Immature natural killer cell (primary cell): ENCODE measurements at regions not wholly inside any gene's neighbourhood (a gene's known extent, or its start where the extent isn't known, plus 50 kb on each side); places are given as distances from the start of the nearest gene placed in this dataset.

Experiments
- DNase-seq, 3 donors: peaks; one replicate each; pipeline ENCODE4 v3.0.0; 2022; ENCODE audit warnings: mixed read lengths in 1 of 3
- H3K27ac Mint-ChIP-seq, 6 donors: one replicate each; pipeline ENCODE4 v1.8.0; 2020; ENCODE audit warnings: mixed read lengths in 6 of 6, mild to moderate bottlenecking in 5 of 6, inconsistent platforms in 4 of 6, moderate library complexity in 3 of 6
- H3K27me3 Mint-ChIP-seq, 3 donors: one replicate each; pipeline ENCODE4 v1.8.0; 2020 to 2021; ENCODE audit warnings: low read depth in 3 of 3, mild to moderate bottlenecking in 3 of 3, mixed read lengths in 3 of 3, moderate library complexity in 3 of 3, inconsistent platforms in 1 of 3
- H3K36me3 Mint-ChIP-seq, 3 donors: one replicate each; pipeline ENCODE4 v1.8.0; 2020; ENCODE audit warnings: mixed read lengths in 3 of 3, inconsistent platforms in 2 of 3, mild to moderate bottlenecking in 2 of 3
- H3K4me1 Mint-ChIP-seq, 2 donors: one replicate each; pipeline ENCODE4 v1.8.0; 2020; ENCODE audit warnings: inconsistent platforms in 2 of 2, mild to moderate bottlenecking in 2 of 2, mixed read lengths in 2 of 2, moderate library complexity in 1 of 2
- H3K4me3 Mint-ChIP-seq, 5 donors: one replicate each; pipeline ENCODE4 v1.8.0; 2020; ENCODE audit warnings: mild to moderate bottlenecking in 5 of 5, mixed read lengths in 5 of 5, inconsistent platforms in 3 of 5, moderate library complexity in 3 of 5
- H3K9me3 Mint-ChIP-seq, 6 donors: one replicate each; pipeline ENCODE4 v1.8.0; 2020; ENCODE audit warnings: mild to moderate bottlenecking in 6 of 6, mixed read lengths in 6 of 6, inconsistent platforms in 4 of 6, moderate library complexity in 3 of 6

DNA sequence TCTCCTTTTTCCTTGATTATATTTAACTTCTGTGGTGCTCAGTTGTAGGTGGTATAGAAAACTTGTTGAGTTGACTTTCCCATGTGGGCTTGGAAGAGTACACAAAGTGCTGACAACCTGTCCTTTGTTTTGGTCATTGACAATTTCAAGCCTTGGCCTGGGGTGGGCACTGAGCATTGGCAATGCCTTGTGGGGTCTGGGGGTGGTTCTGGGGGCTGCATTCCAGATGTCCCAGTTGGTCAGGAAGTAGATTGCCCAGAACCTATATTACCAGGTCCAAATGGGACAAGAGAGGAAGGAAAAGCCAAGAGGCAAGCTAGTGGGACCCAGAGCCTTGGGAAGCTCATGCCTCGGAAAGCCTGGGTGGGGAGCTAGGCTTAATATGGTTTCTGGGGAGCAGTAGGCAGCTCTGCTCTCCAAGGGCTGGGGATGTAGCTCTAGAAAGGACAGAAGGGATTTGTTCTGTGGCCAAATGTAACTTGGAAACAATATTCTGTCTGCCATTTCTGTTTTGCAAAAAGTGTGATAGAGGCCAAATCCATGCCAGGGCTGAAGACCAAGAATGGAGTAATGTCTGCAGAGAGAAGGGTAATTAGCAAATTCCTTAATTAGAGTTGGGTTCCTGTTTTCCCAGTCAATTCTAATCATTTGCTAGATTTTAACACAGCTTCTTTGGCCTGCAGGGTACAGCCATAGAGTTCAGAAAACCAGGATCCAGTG is 87.4 kb downstream of the SLC4A3 start:
- no peak for DNase-seq
- Mint-ChIP-seq H3K36me3 (no peaks in the 10 kb centered on the region), H3K4me1 (no peaks in the 10 kb centered on the region), H3K27ac (no peak overlapping the region), H3K9me3 (peaks cover 0 to 3% (median 0%) of the 10 kb centered on the region in 6 donors), H3K27me3 (peaks cover 1 to 7% (median 6%) of the 10 kb centered on the region in 3 donors), H3K4me3 (no peak overlapping the region)

DNA sequence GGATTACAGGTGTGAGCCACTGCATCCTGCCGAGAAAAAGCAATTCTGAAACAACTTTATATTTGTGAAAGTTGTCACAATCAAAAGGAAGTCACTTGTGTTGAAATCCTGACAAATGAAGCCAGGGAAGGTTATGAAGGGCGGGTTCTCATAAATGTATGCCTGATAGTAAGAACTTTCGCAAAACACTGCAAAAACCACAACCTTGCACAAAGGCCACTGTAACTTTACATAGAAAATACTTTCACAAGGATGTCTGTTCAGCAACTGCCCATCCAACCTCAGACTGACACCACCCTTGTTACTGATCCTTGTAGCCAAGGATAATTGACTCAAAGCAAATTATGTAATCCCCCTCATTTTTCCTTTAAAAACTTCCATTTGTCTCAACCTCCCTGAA is 90.6 kb downstream of the SLC4A3 start:
- Mint-ChIP-seq H3K36me3 (no peaks in the 10 kb centered on the region), H3K9me3 (peaks cover 0 to 2% (median 0%) of the 10 kb centered on the region in 6 donors), H3K27me3 (peaks cover 1 to 6% (median 6%) of the 10 kb centered on the region in 3 donors), H3K4me1 (no peaks in the 10 kb centered on the region), H3K4me3 (no peak overlapping the region), H3K27ac (no peak overlapping the region)
- DNase-seq: no peak

DNA sequence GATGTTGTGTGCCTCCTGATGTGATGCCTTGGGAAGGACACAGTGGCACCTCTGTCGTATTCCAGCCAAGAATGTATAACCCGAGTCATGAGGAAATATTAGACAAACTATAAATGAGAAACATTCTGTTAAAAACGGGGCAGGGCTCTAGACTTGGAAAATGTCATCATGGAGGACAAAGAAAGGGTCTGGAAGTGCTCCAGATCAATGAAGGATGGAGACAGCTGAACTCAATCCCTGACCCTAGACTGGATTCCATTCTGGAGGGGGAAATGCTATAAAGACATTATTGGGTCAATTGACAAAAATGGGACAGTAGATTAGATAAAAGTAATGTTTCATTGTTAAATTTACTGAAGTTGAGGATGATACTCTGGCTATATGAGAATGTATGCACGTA is 92.1 kb downstream of the SLC4A3 start:
- no peaks in the 10 kb centered on the region for H3K9me3 Mint-ChIP-seq
- H3K36me3 Mint-ChIP-seq: no peaks in the 10 kb centered on the region
- no peak overlapping the region for H3K27ac Mint-ChIP-seq
- DNase-seq: no peak
- peaks cover 2 to 5% (median 2%) of the 10 kb centered on the region in 3 donors for H3K27me3 Mint-ChIP-seq
- no peak overlapping the region for H3K4me3 Mint-ChIP-seq
- H3K4me1 Mint-ChIP-seq: no peaks in the 10 kb centered on the region

DNA sequence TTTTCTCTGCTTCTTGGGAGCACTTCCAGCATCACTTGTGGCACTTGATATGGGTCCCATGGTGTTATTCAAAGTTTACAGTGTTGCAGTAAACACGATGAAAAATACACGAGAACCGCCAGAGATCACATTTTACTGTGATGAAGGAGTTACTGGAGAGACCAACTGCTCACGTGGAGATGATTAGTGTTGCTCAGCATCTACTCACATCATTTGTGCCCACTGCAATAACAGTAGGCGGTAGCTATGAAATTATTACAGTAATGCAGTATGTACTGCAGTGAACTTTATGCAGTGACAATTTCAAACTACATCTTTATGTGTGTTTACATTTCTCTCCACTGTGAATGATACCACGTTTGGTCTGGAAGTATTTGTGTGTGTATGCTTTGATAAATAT is 93.5 kb downstream of the SLC4A3 start:
- no peak for DNase-seq
- Mint-ChIP-seq H3K27ac (no peak overlapping the region), H3K27me3 (peaks cover 2 to 4% (median 2%) of the 10 kb centered on the region in 3 donors), H3K36me3 (no peaks in the 10 kb centered on the region), H3K4me1 (no peaks in the 10 kb centered on the region), H3K4me3 (no peak overlapping the region), H3K9me3 (no peaks in the 10 kb centered on the region)

DNA sequence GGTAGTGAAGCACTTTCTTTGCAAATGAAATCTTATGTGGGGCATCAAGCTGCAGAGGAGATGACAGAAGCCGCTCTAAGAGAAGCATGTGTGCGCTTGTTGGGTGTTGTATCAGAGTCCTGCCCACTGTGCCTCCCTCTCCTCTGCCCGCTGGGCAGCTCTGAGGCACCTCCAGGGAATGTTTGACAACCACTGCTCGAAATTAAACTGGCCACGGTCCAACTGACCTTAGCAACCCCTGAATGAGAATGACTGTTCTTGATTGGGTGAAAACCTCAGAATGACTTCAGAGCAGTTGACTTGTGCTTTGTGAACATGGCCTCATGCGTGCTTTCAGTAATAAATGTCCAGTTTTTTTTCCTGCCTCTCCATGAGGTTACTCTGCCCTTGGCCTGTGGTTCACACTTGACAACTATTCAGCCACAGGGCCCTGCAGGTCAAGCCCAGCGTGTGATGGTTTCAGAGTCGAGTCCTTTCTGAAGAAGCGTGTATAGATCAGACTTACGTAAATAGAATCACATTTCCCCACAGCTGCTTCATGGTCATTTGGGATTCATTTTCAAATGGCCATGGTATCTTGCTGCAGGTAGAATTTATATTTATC is 94.9 kb downstream of the SLC4A3 start:
- no peak overlapping the region for H3K4me3 Mint-ChIP-seq

DNA sequence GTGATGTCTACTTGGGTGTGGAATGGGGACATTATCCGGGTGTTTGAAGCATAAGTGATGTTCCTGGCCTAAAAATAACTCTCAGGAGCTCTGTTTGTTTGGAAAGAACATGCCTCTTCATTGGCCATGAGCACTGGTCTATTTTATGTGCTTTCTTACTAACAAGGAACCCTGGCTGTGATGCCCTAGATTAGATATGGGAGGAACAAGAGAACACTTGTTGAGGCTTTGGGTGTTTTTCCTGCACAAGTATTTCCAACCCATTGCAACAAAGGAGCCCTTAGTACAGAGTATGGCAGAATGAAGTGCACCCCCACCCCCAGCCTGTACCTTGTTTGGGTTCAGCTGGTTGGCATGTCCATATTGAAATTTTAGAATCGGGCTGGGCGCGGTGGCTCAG is 95.9 kb downstream of the SLC4A3 start:
- Mint-ChIP-seq H3K27me3 (peaks cover 2 to 12% (median 3%) of the 10 kb centered on the region in 3 donors), H3K27ac (no peak overlapping the region), H3K4me1 (no peaks in the 10 kb centered on the region), H3K9me3 (peaks cover 0 to 2% (median 0%) of the 10 kb centered on the region in 6 donors), H3K36me3 (no peaks in the 10 kb centered on the region), H3K4me3 (no peak overlapping the region)
- DNase-seq: no peak

More for the DNA sequence above, 94.9 kb downstream of the SLC4A3 start:
- no peak for DNase-seq
- peaks cover 2 to 9% (median 3%) of the 10 kb centered on the region in 3 donors for H3K27me3 Mint-ChIP-seq
- H3K36me3 Mint-ChIP-seq: no peaks in the 10 kb centered on the region
- H3K4me1 Mint-ChIP-seq: no peaks in the 10 kb centered on the region
- H3K9me3 Mint-ChIP-seq: peaks cover 0 to 2% (median 0%) of the 10 kb centered on the region in 6 donors
- H3K27ac Mint-ChIP-seq: no peak overlapping the region

DNA sequence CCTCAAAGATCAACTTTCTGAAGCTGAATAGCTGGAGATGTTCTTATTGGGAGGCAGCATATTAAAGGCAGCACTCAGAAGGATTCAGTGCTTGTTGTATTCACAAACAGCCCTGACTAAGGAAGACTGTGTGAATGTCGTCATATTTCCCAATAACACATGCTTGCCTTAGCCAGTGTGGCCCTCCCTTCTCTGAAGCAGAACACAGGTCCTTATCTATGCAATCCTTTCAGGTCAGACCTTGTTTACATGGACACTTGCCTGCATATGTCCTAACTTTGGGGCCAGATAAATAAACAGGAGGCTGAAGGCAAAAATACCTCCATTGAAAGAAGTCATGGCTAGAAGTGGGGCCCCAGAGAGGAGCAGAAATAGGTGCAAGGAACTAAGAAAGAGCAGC is 97.2 kb downstream of the SLC4A3 start:
- no peaks in the 10 kb centered on the region for H3K36me3 Mint-ChIP-seq
- DNase-seq: no peak
- peaks cover 2 to 12% (median 3%) of the 10 kb centered on the region in 3 donors for H3K27me3 Mint-ChIP-seq
- peaks cover 0 to 2% (median 0%) of the 10 kb centered on the region in 6 donors for H3K9me3 Mint-ChIP-seq
- no peaks in the 10 kb centered on the region for H3K4me1 Mint-ChIP-seq
- no peak overlapping the region for H3K27ac Mint-ChIP-seq
- H3K4me3 Mint-ChIP-seq: no peak overlapping the region

DNA sequence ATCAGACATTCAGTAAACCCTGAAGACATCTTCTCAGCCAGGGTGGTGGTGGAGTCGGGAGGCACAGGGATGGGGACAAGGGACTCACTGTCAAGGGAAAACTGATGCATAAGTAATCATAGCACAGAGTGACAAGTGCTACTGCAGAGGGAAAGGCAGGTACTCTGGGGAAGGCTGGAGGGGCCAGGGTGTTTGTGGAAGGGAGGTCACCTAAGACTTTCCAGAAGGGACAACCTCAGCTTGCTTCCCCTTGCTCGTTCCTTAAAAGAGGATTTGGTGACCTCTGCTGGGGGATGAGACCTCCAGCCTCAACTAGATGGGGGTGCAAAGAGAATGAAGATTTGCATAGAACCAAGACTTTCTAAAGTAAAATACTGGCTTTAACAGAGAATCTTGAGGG is 99.5 kb downstream of the SLC4A3 start:
- no peaks in the 10 kb centered on the region for H3K36me3 Mint-ChIP-seq
- peaks cover 2 to 12% (median 3%) of the 10 kb centered on the region in 3 donors for H3K27me3 Mint-ChIP-seq
- peaks cover 0 to 2% (median 0%) of the 10 kb centered on the region in 6 donors for H3K9me3 Mint-ChIP-seq
- H3K27ac Mint-ChIP-seq: no peak overlapping the region
- H3K4me1 Mint-ChIP-seq: no peaks in the 10 kb centered on the region
- DNase-seq: no peak
- H3K4me3 Mint-ChIP-seq: no peak overlapping the region

DNA sequence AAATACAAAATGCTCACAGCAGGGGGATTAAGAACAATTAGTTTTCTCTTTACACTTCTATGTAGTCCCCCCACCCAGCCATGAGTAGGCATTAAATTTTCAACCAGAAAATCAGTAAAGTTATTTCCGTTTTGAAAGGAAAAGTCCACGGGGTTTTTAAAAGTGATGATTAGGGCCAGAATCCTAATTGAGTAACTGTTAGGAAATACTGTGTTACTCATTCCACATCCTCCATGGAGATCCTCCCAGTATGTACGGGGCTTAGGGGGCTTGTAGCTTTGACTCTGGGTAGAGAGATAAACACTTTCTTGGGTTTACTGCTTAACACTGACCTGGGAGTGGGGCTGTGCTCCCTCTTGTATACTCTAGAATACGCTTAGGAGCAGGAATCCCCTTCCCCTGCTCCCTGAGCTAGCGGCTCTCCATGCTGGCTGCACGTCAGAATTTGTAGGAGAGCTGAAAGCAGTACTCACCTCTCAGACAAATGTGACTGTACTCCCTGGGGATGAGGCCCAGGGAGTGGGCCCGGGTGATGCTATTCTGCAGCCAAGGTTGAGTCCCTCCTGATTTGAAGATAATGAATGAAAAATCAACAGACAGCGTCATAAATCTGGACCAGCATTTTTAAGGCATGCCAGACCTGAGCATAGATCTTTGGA is 100.5 kb downstream of the SLC4A3 start:
- H3K36me3 Mint-ChIP-seq: no peaks in the 10 kb centered on the region
- DNase-seq: no peak
- H3K4me1 Mint-ChIP-seq: no peaks in the 10 kb centered on the region
- peaks cover 0 to 2% (median 0%) of the 10 kb centered on the region in 6 donors for H3K9me3 Mint-ChIP-seq
- peaks cover 2 to 12% (median 3%) of the 10 kb centered on the region in 3 donors for H3K27me3 Mint-ChIP-seq
- H3K4me3 Mint-ChIP-seq: no peak overlapping the region
- H3K27ac Mint-ChIP-seq: no peak overlapping the region

DNA sequence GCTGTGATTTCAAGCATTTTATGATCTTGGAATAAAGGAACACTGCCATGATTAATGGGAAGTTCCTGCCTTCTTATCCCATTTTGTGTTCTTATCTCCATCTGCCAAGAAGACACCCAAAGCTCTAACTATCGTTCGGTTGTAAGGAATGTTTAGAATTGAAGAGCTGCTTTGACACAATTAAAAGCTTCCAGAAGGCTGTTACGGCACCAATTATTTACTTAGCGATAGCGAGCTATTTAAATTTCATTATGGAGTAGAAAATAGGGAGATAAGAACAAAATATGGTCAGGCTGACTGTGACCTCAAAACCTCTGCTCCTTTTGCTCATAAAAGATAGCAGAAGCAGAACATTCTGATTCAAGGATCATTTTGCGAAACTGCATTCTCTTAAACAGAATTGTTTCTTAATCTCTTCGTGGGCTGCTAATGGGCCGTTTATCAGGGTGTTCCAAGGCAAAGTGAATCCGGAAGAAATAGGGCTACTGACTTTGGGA is 101.6 kb downstream of the SLC4A3 start:
- no peak overlapping the region for H3K27ac Mint-ChIP-seq
- H3K27me3 Mint-ChIP-seq: peaks cover 2 to 12% (median 5%) of the 10 kb centered on the region in 3 donors
- peaks cover 0 to 2% (median 0%) of the 10 kb centered on the region in 6 donors for H3K9me3 Mint-ChIP-seq
- H3K4me3 Mint-ChIP-seq: no peak overlapping the region
- H3K4me1 Mint-ChIP-seq: no peaks in the 10 kb centered on the region
- no peak for DNase-seq
- H3K36me3 Mint-ChIP-seq: no peaks in the 10 kb centered on the region

DNA sequence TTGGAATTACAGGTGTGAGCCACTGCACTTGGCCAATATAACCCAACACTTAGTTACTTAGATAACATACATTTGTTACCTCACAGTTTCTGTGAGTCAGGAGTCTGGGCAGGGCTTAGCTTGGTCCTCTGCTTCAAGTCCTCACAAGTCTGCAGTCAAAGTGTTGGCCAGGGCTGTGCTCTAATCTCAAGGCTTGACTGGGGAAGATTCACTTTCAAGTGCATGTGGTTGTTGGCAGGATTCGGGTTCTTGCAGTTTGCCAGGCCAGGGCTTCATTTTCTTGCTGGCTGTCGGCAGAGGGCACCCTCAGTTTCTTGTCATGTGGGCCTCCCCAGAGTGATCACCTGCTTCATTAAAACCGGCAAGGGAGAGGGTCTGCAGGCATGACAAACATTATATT is 103.7 kb downstream of the SLC4A3 start:
- Mint-ChIP-seq H3K27ac (no peak overlapping the region), H3K9me3 (peaks cover 0 to 2% (median 0%) of the 10 kb centered on the region in 6 donors), H3K4me3 (no peak overlapping the region), H3K4me1 (no peaks in the 10 kb centered on the region), H3K27me3 (peaks cover 3 to 12% (median 4%) of the 10 kb centered on the region in 3 donors), H3K36me3 (no peaks in the 10 kb centered on the region)
- no peak for DNase-seq

DNA sequence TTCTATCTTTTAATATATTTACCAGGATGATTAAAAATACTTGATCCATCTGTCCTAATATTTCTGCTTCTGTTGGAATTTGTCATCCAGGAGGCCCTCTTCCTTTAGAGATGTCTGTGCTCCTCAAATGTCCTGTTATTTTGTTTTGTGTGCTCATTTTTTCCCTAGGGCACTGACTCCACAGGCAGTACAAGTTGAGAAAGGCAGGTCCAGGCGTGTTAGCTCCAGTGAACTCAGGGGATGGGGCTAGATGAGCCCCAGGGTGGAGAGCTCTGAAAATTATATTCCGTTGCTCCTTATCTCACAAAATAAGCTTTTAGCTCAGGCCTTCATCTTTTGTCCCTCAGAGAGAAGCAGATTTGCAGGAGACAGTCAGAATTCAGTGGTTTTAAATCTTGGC is 105.7 kb downstream of the SLC4A3 start:
- H3K36me3 Mint-ChIP-seq: no peaks in the 10 kb centered on the region
- H3K27ac Mint-ChIP-seq: no peak overlapping the region
- no peak overlapping the region for H3K4me3 Mint-ChIP-seq
- H3K27me3 Mint-ChIP-seq: peaks cover 0 to 4% (median 3%) of the 10 kb centered on the region in 3 donors
- H3K4me1 Mint-ChIP-seq: no peaks in the 10 kb centered on the region
- H3K9me3 Mint-ChIP-seq: no peaks in the 10 kb centered on the region
- DNase-seq: no peak

DNA sequence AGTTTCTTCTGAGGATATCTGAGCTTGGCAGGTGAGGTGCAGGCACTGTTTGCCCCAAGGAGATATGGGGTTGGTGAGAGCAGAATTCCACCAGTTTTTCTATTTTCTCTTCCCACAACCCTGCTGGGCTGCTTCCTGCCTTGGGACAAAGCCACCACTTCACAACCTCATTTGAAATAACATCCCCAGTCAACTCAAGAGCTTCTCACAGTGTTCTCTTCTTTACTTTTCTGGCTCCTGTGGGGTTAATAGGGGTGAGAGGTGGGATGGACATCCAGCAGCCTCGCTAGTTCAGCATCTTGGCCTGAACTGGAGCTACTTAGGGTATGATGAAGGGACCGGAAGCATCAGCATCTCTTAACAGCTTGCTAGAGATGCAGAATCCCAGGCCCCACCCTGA is 106.3 kb downstream of the SLC4A3 start:
- Mint-ChIP-seq H3K27ac (no peak overlapping the region), H3K4me1 (no peaks in the 10 kb centered on the region), H3K4me3 (no peak overlapping the region), H3K9me3 (no peaks in the 10 kb centered on the region), H3K27me3 (peaks cover 0 to 4% (median 3%) of the 10 kb centered on the region in 3 donors), H3K36me3 (no peaks in the 10 kb centered on the region)
- DNase-seq: no peak

DNA sequence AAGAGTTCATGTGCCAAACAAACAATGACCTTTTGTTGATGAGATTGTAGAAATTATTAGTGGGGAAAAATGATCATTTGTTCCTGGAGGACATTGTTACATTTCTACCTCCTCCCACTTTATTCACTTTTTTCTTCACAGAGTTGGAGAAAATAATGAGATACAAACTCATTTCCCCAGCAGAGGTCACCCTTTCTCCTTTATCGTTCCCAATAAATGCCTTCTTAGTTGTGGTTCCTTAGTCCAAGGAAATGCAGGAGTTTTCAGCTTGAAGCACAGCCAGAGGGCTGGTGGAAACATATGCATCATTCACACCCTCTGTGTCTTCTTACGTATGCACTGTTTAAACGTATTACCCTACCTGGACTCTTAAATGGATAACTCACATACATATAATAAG is 108.8 kb downstream of the SLC4A3 start:
- Mint-ChIP-seq H3K27me3 (peaks cover 3 to 5% (median 4%) of the 10 kb centered on the region in 3 donors), H3K9me3 (no peaks in the 10 kb centered on the region), H3K36me3 (no peaks in the 10 kb centered on the region), H3K4me1 (no peaks in the 10 kb centered on the region), H3K4me3 (no peak overlapping the region), H3K27ac (no peak overlapping the region)
- DNase-seq: peak in 1 of 3 donors; percentile 0
